GM18907 (cell line): ENCODE measurements at regions not wholly inside any gene's neighbourhood (a gene's known extent, or its start where the extent isn't known, plus 50 kb on each side); places are given as distances from the start of the nearest gene placed in this dataset.
A peak's percentile ranks its signal among the peaks of the same experiment; 100 is the strongest.

Source experiments
- ATAC-seq: cut with Tn5 transposase; IDR thresholded peaks from one replicate; pipeline ENCODE4 v1.9.1; 2021; ENCODE audit warnings: mild to moderate bottlenecking, moderate library complexity; ENCODE audit not compliant: unreplicated experiment

GRCh38 chr6:24051942-24052589 is 73.9 kb upstream of the NRSN1 start:
- ATAC-seq: no peak

GRCh38 chr6:24052590-24052961 is 73.4 kb upstream of the NRSN1 start:
- ATAC-seq: no peak

- no peak for ATAC-seq
These were observed 73.0 kb upstream of the NRSN1 start for GRCh38 chr6:24053057-24053456.

GRCh38 chr6:24054388-24054787 is 71.6 kb upstream of the NRSN1 start:
- no peak for ATAC-seq

- ATAC-seq: no peak
These were observed 69.4 kb upstream of the NRSN1 start for GRCh38 chr6:24056567-24056966.

- no peak for ATAC-seq
These were observed 69.0 kb upstream of the NRSN1 start for GRCh38 chr6:24057030-24057429.

GRCh38 chr6:24060982-24061754 is 64.8 kb upstream of the NRSN1 start:
- peak; percentile 99 for ATAC-seq

GRCh38 chr6:24064106-24064505 is 61.9 kb upstream of the NRSN1 start:
- no peak for ATAC-seq

- no peak for ATAC-seq
These were observed 61.2 kb upstream of the NRSN1 start for GRCh38 chr6:24064832-24065231.

GRCh38 chr6:24069526-24069925 is 56.5 kb upstream of the NRSN1 start:
- ATAC-seq: no peak

- ATAC-seq: no peak
These were observed 53.8 kb upstream of the NRSN1 start for GRCh38 chr6:24072038-24072746.

- no peak for ATAC-seq
These were observed 50.0 kb upstream of the NRSN1 start for GRCh38 chr6:24076011-24076410.
